OCI-LY3 (cell line): ENCODE measurements at regions not wholly inside any gene's neighbourhood (a gene's known extent, or its start where the extent isn't known, plus 50 kb on each side); places are given as distances from the start of the nearest gene placed in this dataset.

Experiments used
- H2AFZ ChIP-seq: fragments of 200-600, 300-600 bp; shearing (Covaris generic); 2 replicates; pipeline ENCODE4 v1.6.0; 2014; ENCODE audit warnings: antibody characterized with exemption, low read depth, low read length
- H3K27ac ChIP-seq: fragments of 200-600, 300-600 bp; sonication (generic); 2 replicates; pipeline ENCODE4 v1.5.1; 2014; ENCODE audit warnings: mild to moderate bottlenecking, low read length, moderate library complexity, mixed read lengths
- H3K27me3 ChIP-seq: fragments of 200-600, 300-600 bp; sonication (generic); 2 replicates; pipeline ENCODE4 v1.6.1; 2014; ENCODE audit warnings: low read depth, low read length, mixed read lengths
- H3K36me3 ChIP-seq: fragments of 200-600, 300-600 bp; sonication (generic); replicated peaks from 2 replicates; pipeline ENCODE3; 2014; ENCODE audit warnings: low read depth, low read length, mixed read lengths
- H3K4me1 ChIP-seq: fragments of 300-600, 200-600 bp; sonication (generic); 2 replicates; pipeline ENCODE4 v1.6.1; 2014; ENCODE audit warnings: low read length, mixed read lengths
- H3K4me2 ChIP-seq: fragments of 200-600, 300-600 bp; sonication (generic); 2 replicates; pipeline ENCODE4 v1.6.1; 2014; ENCODE audit warnings: low read length, mixed read lengths
- H3K4me3 ChIP-seq: fragments of 300-600, 200-600 bp; sonication (generic); 2 replicates; pipeline ENCODE4 v1.5.1; 2014; ENCODE audit warnings: antibody characterized with exemption, mild to moderate bottlenecking, low read length, moderate library complexity
- H3K79me2 ChIP-seq: fragments of 300-600, 200-600 bp; shearing (Covaris generic); 2 replicates; pipeline ENCODE4 v1.6.1; 2014; ENCODE audit warnings: mild to moderate bottlenecking, low read length, mixed read lengths
- H3K9ac ChIP-seq: fragments of 300-600, 200-600 bp; shearing (Covaris generic); 2 replicates; pipeline ENCODE4 v1.6.0; 2014; ENCODE audit warnings: mild to moderate bottlenecking, low read length, moderate library complexity
- H3K9me3 ChIP-seq: fragments of 200-600, 300-600 bp; shearing (Covaris generic); 2 replicates; pipeline ENCODE4 v1.6.1; 2014; ENCODE audit warnings: low read length, mixed read lengths; ENCODE audit not compliant: insufficient read depth
- H4K20me1 ChIP-seq: fragments of 200-600, 300-600 bp; sonication (generic); 2 replicates; pipeline ENCODE4 v1.6.1; 2016; ENCODE audit warnings: low read length, mixed read lengths; ENCODE audit not compliant: insufficient read depth
- EZH2phosphoT487 ChIP-seq: fragments of 200-600 bp; shearing (Covaris generic); IDR thresholded peaks from 2 replicates; pipeline ENCODE4 v1.6.1; 2018; ENCODE audit warnings: antibody characterized with exemption, mixed run types, low read depth
- TF ChIP-seq, protein P1 (sequence below): fragments of 200-600, 300-600 bp; sonication (generic); IDR thresholded peaks from 2 replicates; pipeline ENCODE4 v1.5.1; 2014; ENCODE audit warnings: antibody characterized with exemption, low read length, low read depth

DNA sequence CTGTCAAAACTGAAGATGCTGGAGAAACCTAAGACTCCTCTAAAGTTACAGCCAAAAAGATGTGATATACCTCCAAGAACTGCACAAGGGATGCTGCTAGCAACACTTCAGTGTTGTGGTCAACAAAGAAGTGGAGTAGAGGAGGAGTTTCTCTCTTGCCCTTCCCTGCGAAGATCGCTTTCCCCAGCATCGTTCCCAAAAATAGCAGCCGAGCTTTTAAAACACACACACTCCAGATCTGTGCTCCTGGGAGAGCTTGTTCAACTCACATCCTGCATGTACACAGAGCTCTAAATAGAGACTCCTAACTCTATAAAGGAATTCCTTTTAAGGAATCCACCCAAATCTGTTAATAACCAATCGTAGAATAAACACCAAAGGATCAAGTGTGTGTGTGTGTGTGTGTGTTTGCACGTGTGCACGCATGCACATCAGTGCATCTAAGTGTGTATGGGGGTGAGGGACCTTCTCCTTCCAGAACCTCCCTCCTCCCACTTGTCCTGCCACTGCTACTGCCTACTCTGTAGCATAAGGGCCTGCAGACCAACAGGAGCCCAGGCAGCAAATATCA is 58.5 kb downstream of the PSMG1 start:
- TF ChIP-seq EZH2phosphoT487, result no peak
- TF ChIP-seq, protein P1, sequence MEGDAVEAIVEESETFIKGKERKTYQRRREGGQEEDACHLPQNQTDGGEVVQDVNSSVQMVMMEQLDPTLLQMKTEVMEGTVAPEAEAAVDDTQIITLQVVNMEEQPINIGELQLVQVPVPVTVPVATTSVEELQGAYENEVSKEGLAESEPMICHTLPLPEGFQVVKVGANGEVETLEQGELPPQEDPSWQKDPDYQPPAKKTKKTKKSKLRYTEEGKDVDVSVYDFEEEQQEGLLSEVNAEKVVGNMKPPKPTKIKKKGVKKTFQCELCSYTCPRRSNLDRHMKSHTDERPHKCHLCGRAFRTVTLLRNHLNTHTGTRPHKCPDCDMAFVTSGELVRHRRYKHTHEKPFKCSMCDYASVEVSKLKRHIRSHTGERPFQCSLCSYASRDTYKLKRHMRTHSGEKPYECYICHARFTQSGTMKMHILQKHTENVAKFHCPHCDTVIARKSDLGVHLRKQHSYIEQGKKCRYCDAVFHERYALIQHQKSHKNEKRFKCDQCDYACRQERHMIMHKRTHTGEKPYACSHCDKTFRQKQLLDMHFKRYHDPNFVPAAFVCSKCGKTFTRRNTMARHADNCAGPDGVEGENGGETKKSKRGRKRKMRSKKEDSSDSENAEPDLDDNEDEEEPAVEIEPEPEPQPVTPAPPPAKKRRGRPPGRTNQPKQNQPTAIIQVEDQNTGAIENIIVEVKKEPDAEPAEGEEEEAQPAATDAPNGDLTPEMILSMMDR, result no peak
- H3K27ac ChIP-seq, result no peak overlapping the region
- no peaks in the 10 kb centered on the region for H3K36me3 ChIP-seq
- no peak overlapping the region for H3K4me3 ChIP-seq
- no peak overlapping the region for H3K4me2 ChIP-seq
- H3K27me3 ChIP-seq, result peaks cover 12% of the 10 kb centered on the region; the same call in 1 of the 2 replicates
- no peaks in the 10 kb centered on the region for H4K20me1 ChIP-seq
- H3K9ac ChIP-seq, result no peak overlapping the region
- no peaks in the 10 kb centered on the region for H3K4me1 ChIP-seq
- no peaks in the 10 kb centered on the region for H3K79me2 ChIP-seq
- H3K9me3 ChIP-seq, result no peaks in the 10 kb centered on the region
- H2AFZ ChIP-seq, result no peak overlapping the region

GRCh38 chr21:39123375-39123774 is 59.9 kb downstream of the PSMG1 start:
- H3K9me3 ChIP-seq, result no peaks in the 10 kb centered on the region
- no peaks in the 10 kb centered on the region for H3K36me3 ChIP-seq
- no peak overlapping the region for H3K27ac ChIP-seq

GRCh38 chr21:39121600-39122355 is 61.5 kb downstream of the PSMG1 start:
- H3K36me3 ChIP-seq, result no peaks in the 10 kb centered on the region
- TF ChIP-seq, protein P1, result no peak
- no peak for TF ChIP-seq EZH2phosphoT487
- H3K4me1 ChIP-seq, result no peaks in the 10 kb centered on the region
- H3K79me2 ChIP-seq, result no peaks in the 10 kb centered on the region
- no peak overlapping the region for H2AFZ ChIP-seq
- no peak overlapping the region for H3K4me3 ChIP-seq
- H3K27ac ChIP-seq, result no peak overlapping the region
- no peak overlapping the region for H3K4me2 ChIP-seq
- no peak overlapping the region for H3K9ac ChIP-seq
- no peaks in the 10 kb centered on the region for H3K27me3 ChIP-seq
- H4K20me1 ChIP-seq, result no peaks in the 10 kb centered on the region
- H3K9me3 ChIP-seq, result no peaks in the 10 kb centered on the region

More at GRCh38 chr21:39123375-39123774, 59.9 kb downstream of the PSMG1 start:
- Histone ChIP-seq H3K4me3 (no peak overlapping the region), H3K79me2 (no peaks in the 10 kb centered on the region), H3K4me2 (no peak overlapping the region), H3K27me3 (no peaks in the 10 kb centered on the region), H3K9ac (no peak overlapping the region), H2AFZ (no peak overlapping the region), H4K20me1 (no peaks in the 10 kb centered on the region), H3K4me1 (no peaks in the 10 kb centered on the region)
- TF ChIP-seq EZH2phosphoT487, result no peak
- TF ChIP-seq, protein P1, result no peak

GRCh38 chr21:39120876-39121599 is 62.2 kb downstream of the PSMG1 start:
- Histone ChIP-seq H3K27ac (no peak overlapping the region), H3K4me1 (no peaks in the 10 kb centered on the region), H4K20me1 (no peaks in the 10 kb centered on the region), H3K4me3 (no peak overlapping the region), H3K36me3 (no peaks in the 10 kb centered on the region), H3K9ac (no peak overlapping the region), H3K9me3 (no peaks in the 10 kb centered on the region), H3K27me3 (no peaks in the 10 kb centered on the region), H3K4me2 (no peak overlapping the region), H3K79me2 (no peaks in the 10 kb centered on the region), H2AFZ (no peak overlapping the region)
- TF ChIP-seq, protein P1, result no peak
- no peak for TF ChIP-seq EZH2phosphoT487
